Stimulated activated naive B cell treated with anti-CD40 and anti-IgM and Interleukin-4, amounts not matched to agents 10 μg/mL and 1 μg/mL and 100 μg/mL, for 72 hours (primary cell): ENCODE measurements at regions not wholly inside any gene's neighbourhood (a gene's known extent, or its start where the extent isn't known, plus 50 kb on each side); places are given as distances from the start of the nearest gene placed in this dataset.
A peak's percentile ranks its signal among the peaks of the same experiment; 100 is the strongest.

Experiments used
- ATAC-seq, 2 donors: fragments of 150-1000 bp; cut with Tn5 transposase; replicated peaks; 2 replicates each; pipeline ENCODE4 v1.10.0; 2021; ENCODE audit warnings: moderate library complexity in 1 of 2
- DNase-seq: peaks from one replicate; pipeline ENCODE4 v3.0.0; 2021
- H3K27ac Mint-ChIP-seq: one replicate; pipeline ENCODE4 v1.8.0; 2022; ENCODE audit warnings: mild to moderate bottlenecking, mixed read lengths
- H3K27me3 Mint-ChIP-seq, 2 donors: one replicate each; pipeline ENCODE4 v1.8.0; 2022; ENCODE audit warnings: mixed read lengths in 2 of 2
- H3K36me3 Mint-ChIP-seq, 2 donors: one replicate each; pipeline ENCODE4 v1.8.0; 2022; ENCODE audit warnings: mixed read lengths in 2 of 2, mild to moderate bottlenecking in 1 of 2
- H3K4me1 Mint-ChIP-seq, 2 donors: one replicate each; pipeline ENCODE4 v1.8.0; 2022; ENCODE audit warnings: mixed read lengths in 2 of 2, mild to moderate bottlenecking in 1 of 2
- H3K4me3 Mint-ChIP-seq, 2 donors: one replicate each; pipeline ENCODE4 v1.8.0; 2022; ENCODE audit warnings: mild to moderate bottlenecking in 2 of 2, mixed read lengths in 2 of 2, moderate library complexity in 1 of 2
- H3K9me3 Mint-ChIP-seq, 2 donors: one replicate each; pipeline ENCODE4 v1.8.0; 2022; ENCODE audit warnings: mixed read lengths in 2 of 2, mild to moderate bottlenecking in 1 of 2

- Mint-ChIP-seq H3K4me1 (peaks cover 13 to 29% of the 10 kb centered on the region in 2 donors), H3K27ac (no peak overlapping the region), H3K36me3 (no peaks in the 10 kb centered on the region), H3K4me3 (no peak overlapping the region), H3K27me3 (no peaks in the 10 kb centered on the region), H3K9me3 (peaks cover 2 to 3% of the 10 kb centered on the region in 2 donors)
- no peak for ATAC-seq
- no peak for DNase-seq
Measured at GRCh38 chr1:193566735-193567134, 380.3 kb upstream of the B3GALT2 start.

DNA sequence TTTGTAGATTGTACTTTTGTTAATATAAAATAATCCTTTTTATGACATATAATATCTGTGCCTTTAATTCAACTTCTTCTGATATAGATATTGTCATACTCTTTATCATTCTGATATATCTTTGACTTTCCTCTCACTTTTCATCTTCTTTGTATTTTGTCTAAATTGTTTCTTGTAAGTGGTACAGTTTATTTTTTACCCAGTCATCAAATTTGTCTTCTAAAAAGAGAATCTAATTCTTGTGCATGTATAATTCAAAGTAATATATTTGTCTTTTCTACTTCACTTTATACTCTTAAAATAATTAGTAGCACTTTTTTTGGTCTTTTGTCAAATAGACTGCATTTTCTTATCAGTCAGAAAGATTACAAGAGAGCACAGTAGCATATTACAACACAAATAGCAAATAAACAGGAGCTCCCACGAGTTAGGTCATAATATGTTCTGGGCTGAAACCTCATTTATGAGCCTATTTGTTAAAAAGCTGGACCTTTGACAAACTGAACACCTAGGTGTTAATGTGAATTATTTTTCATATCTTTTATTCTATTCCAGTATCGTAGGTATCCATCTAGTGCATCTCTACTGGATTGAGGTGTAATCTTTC lies 379.7 kb upstream of the B3GALT2 start:
- no peak overlapping the region for H3K27ac Mint-ChIP-seq
- H3K36me3 Mint-ChIP-seq, result no peaks in the 10 kb centered on the region
- peaks cover 0 to 3% of the 10 kb centered on the region in 2 donors for H3K9me3 Mint-ChIP-seq
- H3K27me3 Mint-ChIP-seq, result no peaks in the 10 kb centered on the region
- no peak for DNase-seq
- no peak overlapping the region for H3K4me3 Mint-ChIP-seq
- no peak for ATAC-seq
- H3K4me1 Mint-ChIP-seq, result peaks cover 13 to 29% of the 10 kb centered on the region in 2 donors

- Mint-ChIP-seq H3K9me3 (no peaks in the 10 kb centered on the region), H3K27ac (no peak overlapping the region), H3K4me1 (peaks cover 8% of the 10 kb centered on the region in 2 donors), H3K27me3 (no peaks in the 10 kb centered on the region), H3K36me3 (no peaks in the 10 kb centered on the region), H3K4me3 (no peak overlapping the region)
- DNase-seq (no peak), ATAC-seq (no peak)
Measured at GRCh38 chr1:193562121-193562520, 375.7 kb upstream of the B3GALT2 start.

GRCh38 chr1:193558491-193559028 lies 372.1 kb upstream of the B3GALT2 start:
- H3K9me3 Mint-ChIP-seq, result no peaks in the 10 kb centered on the region
- H3K4me3 Mint-ChIP-seq, result no peak overlapping the region
- peak; percentile 53 to 81 for ATAC-seq

GRCh38 chr1:193555662-193556441 lies 369.4 kb upstream of the B3GALT2 start:
- H3K9me3 Mint-ChIP-seq, result no peaks in the 10 kb centered on the region
- H3K27ac Mint-ChIP-seq, result no peak overlapping the region
- H3K4me3 Mint-ChIP-seq, result no peak overlapping the region
- no peak for DNase-seq
- ATAC-seq, result no peak
- H3K4me1 Mint-ChIP-seq, result peaks cover 8% of the 10 kb centered on the region in 2 donors
- H3K27me3 Mint-ChIP-seq, result no peaks in the 10 kb centered on the region
- no peaks in the 10 kb centered on the region for H3K36me3 Mint-ChIP-seq

More at GRCh38 chr1:193558491-193559028, 372.1 kb upstream of the B3GALT2 start:
- Mint-ChIP-seq H3K27ac (peak overlapping the region; percentile 49), H3K36me3 (no peaks in the 10 kb centered on the region), H3K4me1 (peaks cover 8% of the 10 kb centered on the region in 2 donors), H3K27me3 (no peaks in the 10 kb centered on the region)
- no peak for DNase-seq

- Mint-ChIP-seq H3K36me3 (no peaks in the 10 kb centered on the region), H3K9me3 (peaks cover 0 to 3% of the 10 kb centered on the region in 2 donors), H3K4me3 (no peak overlapping the region), H3K27ac (no peak overlapping the region), H3K27me3 (no peaks in the 10 kb centered on the region), H3K4me1 (peaks cover 3 to 4% of the 10 kb centered on the region in 2 donors)
- no peak for DNase-seq
- ATAC-seq, result no peak
Measured at GRCh38 chr1:193553564-193553963, 367.2 kb upstream of the B3GALT2 start.

DNA sequence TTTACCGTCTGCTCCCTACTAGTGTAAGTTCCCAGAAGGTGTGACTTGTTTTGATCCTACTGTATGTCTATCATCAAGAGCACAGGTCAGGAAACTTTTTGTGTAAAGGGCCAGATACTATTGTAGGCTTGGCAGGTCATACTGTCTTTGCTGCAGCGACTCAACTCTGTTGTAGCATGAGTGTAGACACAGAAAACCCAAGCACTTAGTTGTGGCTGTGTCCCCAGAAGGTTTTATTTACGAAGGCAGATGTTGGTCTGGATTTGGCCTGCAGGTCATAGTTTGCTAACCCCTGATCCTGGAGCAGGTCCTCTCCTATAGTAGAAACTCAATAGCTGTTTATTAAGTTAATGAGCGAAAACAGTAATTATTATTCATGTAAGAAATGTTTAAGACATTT lies 365.9 kb upstream of the B3GALT2 start:
- Mint-ChIP-seq H3K27ac (no peak overlapping the region), H3K36me3 (no peaks in the 10 kb centered on the region), H3K4me3 (no peak overlapping the region), H3K9me3 (peaks cover 0 to 3% of the 10 kb centered on the region in 2 donors), H3K27me3 (no peaks in the 10 kb centered on the region), H3K4me1 (no peaks in the 10 kb centered on the region)
- DNase-seq, result no peak
- no peak for ATAC-seq

DNA sequence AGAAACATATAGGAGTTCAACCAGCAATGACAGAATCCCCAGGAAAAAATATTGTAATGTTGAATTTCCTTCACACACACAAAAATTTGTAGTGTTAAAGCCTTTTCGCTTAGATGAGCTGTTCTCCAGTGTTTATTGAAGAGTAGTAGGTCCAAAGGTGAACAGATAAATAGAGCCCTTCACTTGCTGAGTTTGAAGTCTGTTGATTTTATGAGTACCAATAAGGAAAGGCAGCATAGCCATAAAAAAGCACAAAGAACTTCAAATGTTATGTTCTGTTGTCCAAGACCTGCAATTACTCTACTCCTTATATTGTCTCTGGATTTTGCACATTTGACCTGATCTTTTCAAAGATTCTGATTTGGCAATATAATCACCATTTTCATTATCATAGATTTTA lies 362.7 kb upstream of the B3GALT2 start:
- no peaks in the 10 kb centered on the region for H3K36me3 Mint-ChIP-seq
- no peak overlapping the region for H3K27ac Mint-ChIP-seq
- H3K4me1 Mint-ChIP-seq, result no peaks in the 10 kb centered on the region
- no peak overlapping the region for H3K4me3 Mint-ChIP-seq
- no peaks in the 10 kb centered on the region for H3K27me3 Mint-ChIP-seq
- DNase-seq (no peak), ATAC-seq (no peak)
- H3K9me3 Mint-ChIP-seq, result peaks cover 0 to 3% of the 10 kb centered on the region in 2 donors

GRCh38 chr1:193545171-193545570 lies 358.8 kb upstream of the B3GALT2 start:
- H3K27me3 Mint-ChIP-seq, result no peaks in the 10 kb centered on the region
- H3K36me3 Mint-ChIP-seq, result no peaks in the 10 kb centered on the region
- no peak for ATAC-seq
- H3K27ac Mint-ChIP-seq, result no peak overlapping the region
- H3K4me3 Mint-ChIP-seq, result no peak overlapping the region
- no peak for DNase-seq
- H3K9me3 Mint-ChIP-seq, result peaks cover 0 to 3% of the 10 kb centered on the region in 2 donors
- peaks cover 7 to 12% of the 10 kb centered on the region in 2 donors for H3K4me1 Mint-ChIP-seq

- Mint-ChIP-seq H3K4me1 (peaks cover 17 to 28% of the 10 kb centered on the region in 2 donors), H3K36me3 (no peaks in the 10 kb centered on the region), H3K9me3 (no peaks in the 10 kb centered on the region), H3K27me3 (no peaks in the 10 kb centered on the region), H3K27ac (no peak overlapping the region), H3K4me3 (no peak overlapping the region)
- ATAC-seq (no peak), DNase-seq (no peak)
Measured at GRCh38 chr1:193543259-193543658, 356.8 kb upstream of the B3GALT2 start.

GRCh38 chr1:193542690-193543089 lies 356.3 kb upstream of the B3GALT2 start:
- Mint-ChIP-seq H3K36me3 (no peaks in the 10 kb centered on the region), H3K4me3 (no peak overlapping the region), H3K27me3 (no peaks in the 10 kb centered on the region), H3K4me1 (peaks cover 18 to 29% of the 10 kb centered on the region in 2 donors), H3K27ac (no peak overlapping the region), H3K9me3 (no peaks in the 10 kb centered on the region)
- ATAC-seq, result no peak
- DNase-seq, result no peak

DNA sequence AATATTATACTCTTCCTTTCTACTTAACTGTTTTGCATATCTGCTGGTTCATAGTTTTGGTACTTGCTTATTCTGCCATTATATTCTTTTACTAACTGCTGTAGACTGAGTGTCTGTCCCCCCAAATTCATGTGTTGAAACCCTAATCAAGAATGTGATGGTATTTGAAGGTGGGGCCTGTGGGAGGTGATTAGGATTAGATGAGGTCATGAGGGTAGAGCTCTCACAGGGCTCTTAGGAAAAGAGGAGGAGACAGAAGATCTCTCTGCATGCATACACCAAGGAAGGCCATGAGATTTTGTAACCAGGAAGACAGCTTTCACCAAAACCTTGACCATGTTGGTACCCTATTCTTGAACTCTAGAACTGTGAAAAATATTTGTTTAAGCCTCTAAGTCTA lies 354.1 kb upstream of the B3GALT2 start:
- Mint-ChIP-seq H3K27ac (peak overlapping the region; percentile 37), H3K4me3 (peak overlapping the region; percentile 74 to 81), H3K9me3 (no peaks in the 10 kb centered on the region), H3K4me1 (peaks cover 20 to 38% of the 10 kb centered on the region in 2 donors), H3K36me3 (no peaks in the 10 kb centered on the region), H3K27me3 (no peaks in the 10 kb centered on the region)
- DNase-seq (no peak), ATAC-seq (peak; percentile 10)

GRCh38 chr1:193539731-193540459 lies 353.5 kb upstream of the B3GALT2 start:
- ATAC-seq (peak; percentile 44 to 49), DNase-seq (peak; percentile 6)
- peak overlapping the region; percentile 37 for H3K27ac Mint-ChIP-seq
- no peaks in the 10 kb centered on the region for H3K36me3 Mint-ChIP-seq
- no peaks in the 10 kb centered on the region for H3K27me3 Mint-ChIP-seq
- H3K4me1 Mint-ChIP-seq, result peaks cover 20 to 38% of the 10 kb centered on the region in 2 donors
- no peaks in the 10 kb centered on the region for H3K9me3 Mint-ChIP-seq
- peak overlapping the region; percentile 74 to 81 for H3K4me3 Mint-ChIP-seq

DNA sequence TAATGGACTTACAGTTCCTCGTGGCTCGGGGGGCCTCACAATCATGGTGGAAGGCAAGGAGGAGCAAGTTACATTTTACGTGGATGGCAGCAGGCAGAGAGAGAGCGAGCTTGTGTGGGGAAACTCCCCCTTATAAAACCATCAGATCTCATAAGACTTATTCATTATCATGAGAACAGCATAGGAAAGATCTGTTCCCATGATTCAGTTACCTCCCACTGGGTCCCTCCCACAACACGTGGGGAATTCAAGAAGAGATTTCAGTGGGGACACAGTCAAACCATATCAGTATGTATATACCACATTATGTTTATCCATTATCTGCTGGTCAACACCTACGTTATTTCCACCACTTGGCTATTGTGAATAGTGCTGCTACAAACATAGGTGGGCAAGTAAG lies 352.3 kb upstream of the B3GALT2 start:
- no peaks in the 10 kb centered on the region for H3K36me3 Mint-ChIP-seq
- ATAC-seq, result no peak
- no peak for DNase-seq

More for the DNA sequence above, 352.3 kb upstream of the B3GALT2 start:
- H3K27me3 Mint-ChIP-seq, result no peaks in the 10 kb centered on the region
- H3K27ac Mint-ChIP-seq, result peak overlapping the region; percentile 45
- peaks cover 20 to 38% of the 10 kb centered on the region in 2 donors for H3K4me1 Mint-ChIP-seq
- no peaks in the 10 kb centered on the region for H3K9me3 Mint-ChIP-seq
- peak overlapping the region in 1 of 2 donors; percentile 7 for H3K4me3 Mint-ChIP-seq
